HepG2 (cell line): ENCODE measurements at regions not wholly inside any gene's neighbourhood (a gene's known extent, or its start where the extent isn't known, plus 50 kb on each side); places are given as distances from the start of the nearest gene placed in this dataset.

ENCODE experiments used
- ATAC-seq: fragments of 200-7000 bp; cut with Tn5 transposase; 3 replicates; pipeline ENCODE4 v1.9.1; 2020; ENCODE audit warnings: mild to moderate bottlenecking, moderate library complexity
- BruUV-seq: library from RNA; stranded (reverse); fragments of 400-500 nt; replicated peaks from 2 replicates; lab custom pipeline; 2021; lab: Mats Ljungman, UMichigan
- CTCF ChIA-PET: fragments of 300-600 bp; formaldehyde crosslinking; extraction: SDS; loops from one replicate; lab custom pipeline; 2021; ENCODE audit warnings: low total read pairs, inconsistent platforms, low intra/inter-chr PET ratio; lab: Yijun Ruan, JAX
- POLR2A ChIA-PET: fragments of 350-600 bp; sonication (Branson Sonifier 250); formaldehyde crosslinking; loops from one replicate; lab custom pipeline; 2020; ENCODE audit warnings: antibody characterized with exemption, inconsistent platforms; lab: Yijun Ruan, JAX
- DNase-seq: peaks from one replicate; pipeline ENCODE4 v3.0.0-alpha.2; 2015; ENCODE audit warnings: low spot score
- FAIRE-seq: peaks from 3 replicates; lab custom pipeline; 2011; peaks lifted over from hg19 to GRCh38; lab: Jason Lieb, UNC
- H2AFZ ChIP-seq: one replicate; pipeline ENCODE4 v1.6.1; 2011; ENCODE audit warnings: low read length, inconsistent platforms
- H3K27ac ChIP-seq: fragments of 300-600 bp; 3 replicates; pipeline ENCODE4 v1.8.0; 2011; ENCODE audit warnings: mixed run types, mild to moderate bottlenecking, mixed read lengths, low read length, inconsistent platforms; ENCODE audit not compliant: insufficient read depth; ENCODE audit errors: extremely low read length
- H3K27me3 ChIP-seq, 2 experiments: fragments of 200-600 bp in 1 of 2; 2 replicates in 1 of 2; 3 replicates in 1 of 2; pipeline versions ENCODE4 v1.6.0 to v1.8.0; 2011; ENCODE audit warnings: low read length in 2 of 2, mild to moderate bottlenecking in 2 of 2, moderate library complexity in 2 of 2, inconsistent platforms in 1 of 2; ENCODE audit not compliant: insufficient read depth in 2 of 2, control insufficient read depth in 1 of 2
- H3K36me3 ChIP-seq, 2 experiments: fragments of 200-600 bp in 1 of 2; replicated peaks in 1 of 2; 2 replicates in 1 of 2; 3 replicates in 1 of 2; pipeline versions ENCODE4 v1.5.1 to v1.8.0; 2011; ENCODE audit warnings: low read length in 2 of 2, inconsistent platforms in 1 of 2; ENCODE audit not compliant: insufficient read depth in 2 of 2, control insufficient read depth in 1 of 2
- H3K4me1 ChIP-seq: 2 replicates; pipeline ENCODE4 v1.5.1; 2012; ENCODE audit warnings: low read length, inconsistent platforms; ENCODE audit not compliant: insufficient read depth
- H3K4me2 ChIP-seq: 2 replicates; pipeline ENCODE4 v1.6.0; 2011; ENCODE audit warnings: low read depth, low read length, inconsistent platforms
- H3K4me3 ChIP-seq, 3 experiments: fragments of 200-600 bp in 1 of 3; sonication (generic), shearing (Covaris generic) in 1 of 3; replicated peaks in 1 of 3; 2 replicates each; pipeline ENCODE4 v1.5.1; 2011 to 2016; ENCODE audit warnings: low read length in 3 of 3, inconsistent platforms in 2 of 3, low read depth in 2 of 3, mild to moderate bottlenecking in 2 of 3, control low read depth in 1 of 3, mixed read lengths in 1 of 3; ENCODE audit not compliant: insufficient read depth in 1 of 3
- H3K79me2 ChIP-seq: one replicate; pipeline ENCODE4 v1.6.1; 2011; ENCODE audit warnings: low read length, inconsistent platforms; ENCODE audit not compliant: insufficient read depth
- H3K9ac ChIP-seq: 2 replicates; pipeline ENCODE4 v1.6.0; 2011; ENCODE audit warnings: mild to moderate bottlenecking, low read depth, low read length, inconsistent platforms; ENCODE audit not compliant: insufficient read depth
- H3K9me3 ChIP-seq: 2 replicates; pipeline ENCODE4 v1.5.1; 2012; ENCODE audit warnings: mild to moderate bottlenecking, low read length
- H4K20me1 ChIP-seq: 2 replicates; pipeline ENCODE4 v1.6.0; 2011; ENCODE audit warnings: inconsistent platforms, mild to moderate bottlenecking, low read length, moderate library complexity; ENCODE audit not compliant: insufficient read depth
- ARHGAP35 ChIP-seq: sonication (generic); formaldehyde crosslinking; IDR thresholded peaks from 2 replicates; pipeline ENCODE4 v1.9.0; 2022; ENCODE audit warnings: mild to moderate bottlenecking, inconsistent platforms, moderate library complexity, missing genetic modification reagents, borderline replicate concordance
- KDM5A ChIP-seq: fragments of 200-600 bp; sonication (generic); IDR thresholded peaks from 2 replicates; pipeline ENCODE4 v1.7.0; 2018; ENCODE audit warnings: antibody characterized with exemption, mild to moderate bottlenecking, low read length, borderline replicate concordance
- NCOR1 ChIP-seq: fragments of 200-600 bp; sonication (generic); IDR thresholded peaks from 2 replicates; pipeline ENCODE4 v1.7.0; 2017; ENCODE audit warnings: antibody characterized with exemption, low read length, borderline replicate concordance
- RFXANK ChIP-seq: IDR thresholded peaks from 2 replicates; pipeline ENCODE4 v1.6.1; 2016
- RORA ChIP-seq: sonication (generic); formaldehyde crosslinking; IDR thresholded peaks from 2 replicates; pipeline ENCODE4 v1.5.0; 2020; ENCODE audit warnings: mild to moderate bottlenecking, missing genetic modification reagents, moderate library complexity
- RXRA ChIP-seq: sonication (generic); formaldehyde crosslinking; IDR thresholded peaks from 2 replicates; pipeline ENCODE4 v1.5.1; 2020; ENCODE audit warnings: missing genetic modification reagents
- STAG1 ChIP-seq: sonication (generic); formaldehyde crosslinking; IDR thresholded peaks from 2 replicates; pipeline ENCODE4 v1.4.0; 2020; ENCODE audit warnings: missing genetic modification reagents
- TGIF2 ChIP-seq: IDR thresholded peaks from 2 replicates; pipeline ENCODE4 v1.6.1; 2016; ENCODE audit warnings: control low read depth, missing compliant biosample characterization
- ZBTB3 ChIP-seq: sonication (generic); formaldehyde crosslinking; IDR thresholded peaks from 2 replicates; pipeline ENCODE4 v1.4.0; 2020; ENCODE audit warnings: low read depth, mild to moderate bottlenecking, moderate library complexity, missing genetic modification reagents, borderline replicate concordance
- ZNF615 ChIP-seq: sonication (generic); formaldehyde crosslinking; IDR thresholded peaks from 2 replicates; pipeline ENCODE4 v1.5.0; 2020; ENCODE audit warnings: mild to moderate bottlenecking, missing genetic modification reagents, borderline replicate concordance
- ZNF644 ChIP-seq: IDR thresholded peaks from 2 replicates; pipeline ENCODE4 v1.6.1; 2016; ENCODE audit warnings: low read depth
- ZNF784 ChIP-seq: sonication (generic); formaldehyde crosslinking; IDR thresholded peaks from 2 replicates; pipeline ENCODE4 v1.5.1; 2020; ENCODE audit warnings: missing genetic modification reagents, mild to moderate bottlenecking, borderline replicate concordance
- WGBS: methylation state at CpG from one replicate; pipeline ENCODE4 v1.1.6; 2017; ENCODE audit warnings: low lambda C conversion rate; 5-methylcytosine and 5-hydroxymethylcytosine counted together
- in situ Hi-C: cut with HindIII; loops from 2 replicates; pipeline ENCODE4 v1.10.0; 2017; ENCODE audit warnings: low pct_unique_long_range_greater_than_20kb; ENCODE audit not compliant: extremely low pct_ligation_motif_present
- intact Hi-C: fragments of 100-400 bp; cut with micrococcal nuclease; formaldehyde crosslinking; loops from one replicate; pipeline ENCODE4 v1.10.0; 2022; ENCODE audit not compliant: unreplicated experiment
- TF ChIP-seq, protein P1 (sequence below): sonication (generic); formaldehyde crosslinking; IDR thresholded peaks from 2 replicates; pipeline ENCODE4 v1.4.0; 2020; ENCODE audit warnings: missing genetic modification reagents, mild to moderate bottlenecking, borderline replicate concordance
- TF ChIP-seq, protein P2 (sequence below), 2 experiments: sonication (generic) in 1 of 2; formaldehyde crosslinking in 1 of 2; IDR thresholded peaks; 2 replicates each; pipeline versions ENCODE4 v1.4.0 to v1.6.1; 2018 to 2020; ENCODE audit warnings: missing genetic modification reagents in 2 of 2, borderline replicate concordance in 1 of 2, low read depth in 1 of 2, mild to moderate bottlenecking in 1 of 2, missing biosample characterization in 1 of 2
- TF ChIP-seq, protein P3 (sequence below): sonication (generic); formaldehyde crosslinking; IDR thresholded peaks from 2 replicates; pipeline ENCODE4 v1.5.0; 2020; ENCODE audit warnings: mild to moderate bottlenecking, missing genetic modification reagents
- TF ChIP-seq, protein P4 (sequence below): sonication (generic); formaldehyde crosslinking; IDR thresholded peaks from 2 replicates; pipeline ENCODE4 v1.5.1; 2020; ENCODE audit warnings: mild to moderate bottlenecking, moderate library complexity, missing genetic modification reagents

DNA sequence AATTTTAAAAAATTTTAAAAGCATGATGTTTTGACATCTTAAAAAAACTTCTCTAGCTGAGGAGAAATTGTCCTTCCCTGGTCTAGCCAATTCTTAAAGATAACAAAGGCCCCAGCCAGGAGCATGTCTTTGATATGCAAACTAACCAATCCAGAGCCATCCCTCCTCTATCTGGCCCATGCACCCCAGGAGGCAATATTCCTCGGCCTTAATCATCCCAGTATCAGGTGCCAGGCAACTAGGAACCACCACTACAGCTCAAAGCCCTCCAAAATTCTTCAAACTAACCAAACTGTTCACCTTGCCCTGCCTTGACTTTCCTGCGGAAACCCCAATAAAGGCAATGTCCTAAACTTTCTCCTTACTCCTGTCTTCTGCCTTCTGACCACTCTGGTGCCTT lies 97.8 kb upstream of the USP9X start:
- in situ Hi-C loops (no loop called here), intact Hi-C loops (no loop called here)
- ChIA-PET POLR2A (no interaction called here), CTCF (no interaction called here)
- Histone ChIP-seq H3K36me3 (no peaks in the 10 kb centered on the region), H2AFZ (no peak overlapping the region), H4K20me1 (no peaks in the 10 kb centered on the region), H3K79me2 (no peaks in the 10 kb centered on the region), H3K27me3 (no peaks in the 10 kb centered on the region), H3K9ac (no peak overlapping the region), H3K27ac (no peak overlapping the region), H3K4me3 (no peak overlapping the region), H3K9me3 (no peaks in the 10 kb centered on the region), H3K4me1 (no peaks in the 10 kb centered on the region), H3K4me2 (no peak overlapping the region)
- FAIRE-seq (no peak), DNase-seq (no peak), ATAC-seq (no peak)
- WGBS = 50% methylated on average over 2 of the region's 2 CpGs
- BruUV-seq = no TSS peak
- TF ChIP-seq ZNF644 (CRISPR knock-in tag) (no peak), RORA (CRISPR knock-in tag) (no peak), RXRA (CRISPR knock-in tag) (no peak), ZBTB3 (no peak), KDM5A (no peak), STAG1 (CRISPR knock-in tag) (no peak), ARHGAP35 (no peak), ZNF615 (CRISPR knock-in tag) (no peak), TGIF2 (CRISPR knock-in tag) (no peak), NCOR1 (no peak), ZNF784 (CRISPR knock-in tag) (no peak), RFXANK (CRISPR knock-in tag) (no peak)
- TF ChIP-seq, protein P1, sequence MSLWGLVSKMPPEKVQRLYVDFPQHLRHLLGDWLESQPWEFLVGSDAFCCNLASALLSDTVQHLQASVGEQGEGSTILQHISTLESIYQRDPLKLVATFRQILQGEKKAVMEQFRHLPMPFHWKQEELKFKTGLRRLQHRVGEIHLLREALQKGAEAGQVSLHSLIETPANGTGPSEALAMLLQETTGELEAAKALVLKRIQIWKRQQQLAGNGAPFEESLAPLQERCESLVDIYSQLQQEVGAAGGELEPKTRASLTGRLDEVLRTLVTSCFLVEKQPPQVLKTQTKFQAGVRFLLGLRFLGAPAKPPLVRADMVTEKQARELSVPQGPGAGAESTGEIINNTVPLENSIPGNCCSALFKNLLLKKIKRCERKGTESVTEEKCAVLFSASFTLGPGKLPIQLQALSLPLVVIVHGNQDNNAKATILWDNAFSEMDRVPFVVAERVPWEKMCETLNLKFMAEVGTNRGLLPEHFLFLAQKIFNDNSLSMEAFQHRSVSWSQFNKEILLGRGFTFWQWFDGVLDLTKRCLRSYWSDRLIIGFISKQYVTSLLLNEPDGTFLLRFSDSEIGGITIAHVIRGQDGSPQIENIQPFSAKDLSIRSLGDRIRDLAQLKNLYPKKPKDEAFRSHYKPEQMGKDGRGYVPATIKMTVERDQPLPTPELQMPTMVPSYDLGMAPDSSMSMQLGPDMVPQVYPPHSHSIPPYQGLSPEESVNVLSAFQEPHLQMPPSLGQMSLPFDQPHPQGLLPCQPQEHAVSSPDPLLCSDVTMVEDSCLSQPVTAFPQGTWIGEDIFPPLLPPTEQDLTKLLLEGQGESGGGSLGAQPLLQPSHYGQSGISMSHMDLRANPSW = no peak
- TF ChIP-seq, protein P2, sequence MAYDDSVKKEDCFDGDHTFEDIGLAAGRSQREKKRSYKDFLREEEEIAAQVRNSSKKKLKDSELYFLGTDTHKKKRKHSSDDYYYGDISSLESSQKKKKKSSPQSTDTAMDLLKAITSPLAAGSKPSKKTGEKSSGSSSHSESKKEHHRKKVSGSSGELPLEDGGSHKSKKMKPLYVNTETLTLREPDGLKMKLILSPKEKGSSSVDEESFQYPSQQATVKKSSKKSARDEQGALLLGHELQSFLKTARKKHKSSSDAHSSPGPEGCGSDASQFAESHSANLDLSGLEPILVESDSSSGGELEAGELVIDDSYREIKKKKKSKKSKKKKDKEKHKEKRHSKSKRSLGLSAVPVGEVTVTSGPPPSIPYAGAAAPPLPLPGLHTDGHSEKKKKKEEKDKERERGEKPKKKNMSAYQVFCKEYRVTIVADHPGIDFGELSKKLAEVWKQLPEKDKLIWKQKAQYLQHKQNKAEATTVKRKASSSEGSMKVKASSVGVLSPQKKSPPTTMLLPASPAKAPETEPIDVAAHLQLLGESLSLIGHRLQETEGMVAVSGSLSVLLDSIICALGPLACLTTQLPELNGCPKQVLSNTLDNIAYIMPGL (CRISPR knock-in tag; IDR thresholded peaks at IDR 0.05; ENCODE audit: borderline replicate concordance in 1 of 2, low read depth in 1 of 2) = no peak
- TF ChIP-seq, protein P3, sequence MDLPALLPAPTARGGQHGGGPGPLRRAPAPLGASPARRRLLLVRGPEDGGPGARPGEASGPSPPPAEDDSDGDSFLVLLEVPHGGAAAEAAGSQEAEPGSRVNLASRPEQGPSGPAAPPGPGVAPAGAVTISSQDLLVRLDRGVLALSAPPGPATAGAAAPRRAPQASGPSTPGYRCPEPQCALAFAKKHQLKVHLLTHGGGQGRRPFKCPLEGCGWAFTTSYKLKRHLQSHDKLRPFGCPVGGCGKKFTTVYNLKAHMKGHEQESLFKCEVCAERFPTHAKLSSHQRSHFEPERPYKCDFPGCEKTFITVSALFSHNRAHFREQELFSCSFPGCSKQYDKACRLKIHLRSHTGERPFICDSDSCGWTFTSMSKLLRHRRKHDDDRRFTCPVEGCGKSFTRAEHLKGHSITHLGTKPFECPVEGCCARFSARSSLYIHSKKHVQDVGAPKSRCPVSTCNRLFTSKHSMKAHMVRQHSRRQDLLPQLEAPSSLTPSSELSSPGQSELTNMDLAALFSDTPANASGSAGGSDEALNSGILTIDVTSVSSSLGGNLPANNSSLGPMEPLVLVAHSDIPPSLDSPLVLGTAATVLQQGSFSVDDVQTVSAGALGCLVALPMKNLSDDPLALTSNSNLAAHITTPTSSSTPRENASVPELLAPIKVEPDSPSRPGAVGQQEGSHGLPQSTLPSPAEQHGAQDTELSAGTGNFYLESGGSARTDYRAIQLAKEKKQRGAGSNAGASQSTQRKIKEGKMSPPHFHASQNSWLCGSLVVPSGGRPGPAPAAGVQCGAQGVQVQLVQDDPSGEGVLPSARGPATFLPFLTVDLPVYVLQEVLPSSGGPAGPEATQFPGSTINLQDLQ = no peak
- TF ChIP-seq, protein P4, sequence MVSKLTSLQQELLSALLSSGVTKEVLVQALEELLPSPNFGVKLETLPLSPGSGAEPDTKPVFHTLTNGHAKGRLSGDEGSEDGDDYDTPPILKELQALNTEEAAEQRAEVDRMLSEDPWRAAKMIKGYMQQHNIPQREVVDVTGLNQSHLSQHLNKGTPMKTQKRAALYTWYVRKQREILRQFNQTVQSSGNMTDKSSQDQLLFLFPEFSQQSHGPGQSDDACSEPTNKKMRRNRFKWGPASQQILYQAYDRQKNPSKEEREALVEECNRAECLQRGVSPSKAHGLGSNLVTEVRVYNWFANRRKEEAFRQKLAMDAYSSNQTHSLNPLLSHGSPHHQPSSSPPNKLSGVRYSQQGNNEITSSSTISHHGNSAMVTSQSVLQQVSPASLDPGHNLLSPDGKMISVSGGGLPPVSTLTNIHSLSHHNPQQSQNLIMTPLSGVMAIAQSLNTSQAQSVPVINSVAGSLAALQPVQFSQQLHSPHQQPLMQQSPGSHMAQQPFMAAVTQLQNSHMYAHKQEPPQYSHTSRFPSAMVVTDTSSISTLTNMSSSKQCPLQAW (CRISPR knock-in tag) = no peak
